ENCODE measurements at regions not wholly inside any gene's neighbourhood (a gene's known extent, or its start where the extent isn't known, plus 50 kb on each side); places are given as distances from the start of the nearest gene placed in this dataset.

GRCh38 chr11:13223112-13223511, 54.5 kb upstream of the BMAL1 start:
- TF ChIP-seq CTCF (IDR thresholded peaks at IDR 0.05) (no peak), POLR2A (IDR thresholded peaks at IDR 0.05) (no peak), EP300 (IDR thresholded peaks at IDR 0.05) (no peak)

All from stomach (tissue), 4 donors.